ENCODE measurements at regions not wholly inside any gene's neighbourhood (a gene's known extent, or its start where the extent isn't known, plus 50 kb on each side); places are given as distances from the start of the nearest gene placed in this dataset.

DNA sequence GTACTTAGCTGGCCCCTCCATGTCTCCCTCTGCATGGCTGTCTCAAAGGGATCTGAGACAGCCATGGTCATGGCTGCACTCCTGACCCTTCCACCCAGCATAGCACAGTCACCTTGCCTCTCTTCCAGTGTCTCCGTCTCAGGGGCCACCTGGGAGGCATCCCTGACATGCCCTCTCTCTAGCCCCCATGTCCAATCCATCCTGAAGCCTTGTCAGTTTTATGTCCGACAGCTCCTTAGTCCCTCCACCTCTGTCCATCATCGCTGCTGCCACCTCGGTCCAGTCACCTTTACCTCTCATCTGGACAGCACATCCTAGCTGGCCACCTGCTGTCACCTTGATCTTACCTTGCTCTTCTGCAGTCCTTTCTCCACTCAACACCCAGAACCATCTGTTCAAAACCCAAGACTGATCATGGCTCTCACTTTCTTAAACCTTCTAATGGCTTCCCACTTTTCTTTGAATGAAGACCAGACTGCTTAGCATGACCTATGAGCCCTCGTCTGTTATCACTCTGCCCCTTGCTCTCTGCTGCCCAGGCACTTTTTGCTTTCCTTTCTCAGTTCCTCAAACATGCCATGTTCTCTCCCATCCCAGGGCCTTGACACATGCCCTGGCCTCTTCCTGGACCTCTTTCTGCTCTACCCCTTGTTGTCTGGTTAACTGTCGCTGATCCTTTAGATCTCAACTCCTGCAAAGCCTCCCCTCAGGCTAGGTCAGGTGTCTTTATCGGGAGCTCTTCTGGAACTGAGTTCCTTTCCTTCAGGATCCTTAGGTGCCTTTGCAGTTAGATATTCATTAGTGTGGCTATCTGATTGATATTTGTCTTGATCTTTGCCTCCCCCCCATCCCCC, 181.8 kb upstream of the PITX1 start:
- Histone ChIP-seq H3K9me3 (no peaks in the 10 kb centered on the region), H3K27me3 (no peaks in the 10 kb centered on the region), H3K4me3 (no peak overlapping the region), H3K27ac (no peak overlapping the region), H3K36me3 (no peaks in the 10 kb centered on the region), H3K4me1 (peaks cover 8 to 46% (median 17%) of the 10 kb centered on the region in 3 donors)
- WGBS, 2 donors = 76 to 85% methylated on average over 7 of the region's 7 CpGs
- no peak for DNase-seq
- TF ChIP-seq, protein P1, sequence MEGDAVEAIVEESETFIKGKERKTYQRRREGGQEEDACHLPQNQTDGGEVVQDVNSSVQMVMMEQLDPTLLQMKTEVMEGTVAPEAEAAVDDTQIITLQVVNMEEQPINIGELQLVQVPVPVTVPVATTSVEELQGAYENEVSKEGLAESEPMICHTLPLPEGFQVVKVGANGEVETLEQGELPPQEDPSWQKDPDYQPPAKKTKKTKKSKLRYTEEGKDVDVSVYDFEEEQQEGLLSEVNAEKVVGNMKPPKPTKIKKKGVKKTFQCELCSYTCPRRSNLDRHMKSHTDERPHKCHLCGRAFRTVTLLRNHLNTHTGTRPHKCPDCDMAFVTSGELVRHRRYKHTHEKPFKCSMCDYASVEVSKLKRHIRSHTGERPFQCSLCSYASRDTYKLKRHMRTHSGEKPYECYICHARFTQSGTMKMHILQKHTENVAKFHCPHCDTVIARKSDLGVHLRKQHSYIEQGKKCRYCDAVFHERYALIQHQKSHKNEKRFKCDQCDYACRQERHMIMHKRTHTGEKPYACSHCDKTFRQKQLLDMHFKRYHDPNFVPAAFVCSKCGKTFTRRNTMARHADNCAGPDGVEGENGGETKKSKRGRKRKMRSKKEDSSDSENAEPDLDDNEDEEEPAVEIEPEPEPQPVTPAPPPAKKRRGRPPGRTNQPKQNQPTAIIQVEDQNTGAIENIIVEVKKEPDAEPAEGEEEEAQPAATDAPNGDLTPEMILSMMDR (IDR thresholded peaks at IDR 0.05) = no peak
- no peak for TF ChIP-seq POLR2A (IDR thresholded peaks at IDR 0.05)
- intact Hi-C loops (cut with DNase I) = loop anchor here (10.0 kb wide), 1 partner anchor 109 kb away; no protein-coding TSS in a partner anchor

DNA sequence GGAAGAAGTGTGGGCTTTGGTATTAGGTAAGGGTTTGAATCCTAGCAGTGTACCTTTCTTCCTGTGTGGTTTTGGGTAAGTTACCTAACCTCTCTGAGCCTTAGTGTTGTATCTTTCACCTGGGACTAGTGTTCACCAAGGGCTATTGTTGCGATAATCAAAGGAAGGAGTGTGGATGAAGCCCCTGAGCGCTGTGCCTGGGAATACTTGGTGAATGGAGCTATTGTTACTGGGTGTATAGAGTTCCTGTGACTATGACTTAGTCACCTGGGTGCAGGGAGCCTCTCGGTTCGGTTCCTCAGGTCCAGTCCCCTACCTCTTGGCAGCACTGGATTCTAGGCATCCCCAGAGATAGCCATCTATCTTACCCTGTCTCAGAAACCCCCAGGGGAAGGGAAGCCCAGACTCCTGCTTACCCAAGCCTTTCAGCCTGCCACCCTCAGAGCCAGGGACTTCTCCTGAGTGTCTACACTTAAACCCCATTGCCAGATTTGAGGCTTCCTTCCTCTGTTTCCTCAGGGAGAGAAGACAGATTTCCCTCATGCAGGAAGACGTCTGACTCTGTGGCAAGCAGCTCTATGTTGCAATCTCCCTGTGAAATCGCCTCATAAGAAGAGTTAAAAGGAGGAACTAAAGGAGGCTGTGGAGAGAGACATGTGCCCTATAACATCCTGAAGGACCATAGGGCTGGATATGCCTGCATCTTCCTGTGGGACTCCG, 181.0 kb upstream of the PITX1 start:
- WGBS, 2 donors = 53 to 57% methylated on average over 6 to 7 of the region's 7 CpGs
- Histone ChIP-seq H3K4me1 (peaks cover 4 to 44% (median 21%) of the 10 kb centered on the region in 3 donors), H3K36me3 (no peaks in the 10 kb centered on the region), H3K4me3 (no peak overlapping the region), H3K27me3 (no peaks in the 10 kb centered on the region), H3K27ac (no peak overlapping the region), H3K9me3 (no peaks in the 10 kb centered on the region)
- intact Hi-C loops (cut with DNase I) = loop anchor here (10.0 kb wide), 1 partner anchor 110 kb away; no protein-coding TSS in a partner anchor
- TF ChIP-seq, protein P1 (IDR thresholded peaks at IDR 0.05) = no peak
- no peak for TF ChIP-seq POLR2A (IDR thresholded peaks at IDR 0.05)
- no peak for DNase-seq

DNA sequence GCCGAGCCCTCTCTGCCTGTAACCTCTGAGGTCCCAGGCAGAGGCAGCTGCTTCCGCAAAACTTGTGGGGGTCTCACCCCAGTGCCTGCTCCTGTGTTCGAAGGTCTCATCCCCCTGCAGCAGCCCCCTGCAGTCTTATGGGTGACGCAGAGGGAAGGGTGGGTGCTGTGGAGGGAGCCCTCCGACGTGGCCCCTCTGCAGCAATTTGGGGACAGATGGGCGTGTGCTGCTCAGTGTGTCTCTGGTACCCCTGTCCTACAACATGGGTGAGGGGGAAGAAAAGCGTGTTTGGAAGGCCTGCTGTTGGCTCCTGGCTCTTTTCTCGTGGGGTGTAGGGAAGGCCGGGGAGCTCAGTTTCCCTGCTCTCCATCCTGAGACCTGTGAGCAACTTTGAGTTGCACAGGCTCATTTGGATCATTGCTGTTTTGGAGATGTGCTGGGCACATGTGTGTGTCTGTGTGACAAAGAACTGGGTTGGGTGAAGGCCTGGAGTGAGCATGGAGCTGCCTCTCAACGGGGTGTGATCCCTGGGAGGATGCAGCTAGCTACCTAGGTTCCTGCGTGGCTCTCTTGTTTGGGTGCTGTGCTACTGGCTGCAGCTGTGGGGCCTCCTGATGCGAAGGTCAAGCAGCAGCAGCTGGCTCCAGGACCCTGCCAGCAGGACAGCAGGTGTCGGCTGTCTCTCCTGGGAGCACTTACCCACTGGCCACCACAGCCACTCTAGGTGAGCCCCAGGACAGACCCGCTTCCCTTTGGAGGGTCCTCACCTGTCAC, 179.6 kb upstream of the PITX1 start:
- DNase-seq = no peak
- Histone ChIP-seq H3K4me1 (peaks cover 4 to 53% (median 35%) of the 10 kb centered on the region in 3 donors), H3K27me3 (no peaks in the 10 kb centered on the region), H3K9me3 (no peaks in the 10 kb centered on the region), H3K27ac (no peak overlapping the region), H3K36me3 (no peaks in the 10 kb centered on the region), H3K4me3 (no peak overlapping the region)
- WGBS, 2 donors = 67 to 78% methylated on average over 7 of the region's 15 CpGs
- intact Hi-C loops (cut with DNase I) = loop anchor here (10.0 kb wide), 1 partner anchor 111 kb away; no protein-coding TSS in a partner anchor
- TF ChIP-seq, protein P1 (IDR thresholded peaks at IDR 0.05) = no peak
- TF ChIP-seq POLR2A (IDR thresholded peaks at IDR 0.05) = no peak

DNA sequence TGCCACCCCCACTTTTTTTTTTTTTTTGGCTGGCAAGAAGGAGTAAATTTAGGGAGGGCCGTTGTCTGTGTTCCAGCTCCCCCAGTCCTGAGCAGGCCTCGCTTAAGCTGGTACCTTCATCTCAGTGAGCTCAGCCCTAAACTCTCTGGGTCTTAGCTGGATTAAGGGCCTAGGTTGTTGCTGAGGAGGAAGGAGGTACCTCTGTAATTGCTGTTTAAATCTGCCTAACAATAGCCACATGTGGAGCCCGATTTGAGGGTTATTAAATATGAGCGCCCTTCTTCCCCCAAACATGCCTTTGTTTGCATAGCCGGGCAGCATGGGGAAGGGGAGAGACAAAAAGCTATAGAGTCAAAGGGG, 179.0 kb upstream of the PITX1 start:
- H3K36me3 ChIP-seq = no peaks in the 10 kb centered on the region
- no peak overlapping the region for H3K4me3 ChIP-seq
- no peak for DNase-seq
- intact Hi-C loops (cut with DNase I) = loop anchor here (10.0 kb wide), 1 partner anchor 112 kb away; no protein-coding TSS in a partner anchor
- H3K4me1 ChIP-seq = peaks cover 6 to 60% (median 38%) of the 10 kb centered on the region in 3 donors
- H3K27me3 ChIP-seq = no peaks in the 10 kb centered on the region
- no peaks in the 10 kb centered on the region for H3K9me3 ChIP-seq
- H3K27ac ChIP-seq = no peak overlapping the region
- TF ChIP-seq POLR2A (IDR thresholded peaks at IDR 0.05) = no peak
- TF ChIP-seq, protein P1 (IDR thresholded peaks at IDR 0.05) = no peak
- WGBS, 2 donors = 86 to 88% methylated on average over 3 to 5 of the region's 5 CpGs

Data from esophagus squamous epithelium (tissue), 5 donors.